ENCODE measurements at regions not wholly inside any gene's neighbourhood (a gene's known extent, or its start where the extent isn't known, plus 50 kb on each side); places are given as distances from the start of the nearest gene placed in this dataset.

DNA sequence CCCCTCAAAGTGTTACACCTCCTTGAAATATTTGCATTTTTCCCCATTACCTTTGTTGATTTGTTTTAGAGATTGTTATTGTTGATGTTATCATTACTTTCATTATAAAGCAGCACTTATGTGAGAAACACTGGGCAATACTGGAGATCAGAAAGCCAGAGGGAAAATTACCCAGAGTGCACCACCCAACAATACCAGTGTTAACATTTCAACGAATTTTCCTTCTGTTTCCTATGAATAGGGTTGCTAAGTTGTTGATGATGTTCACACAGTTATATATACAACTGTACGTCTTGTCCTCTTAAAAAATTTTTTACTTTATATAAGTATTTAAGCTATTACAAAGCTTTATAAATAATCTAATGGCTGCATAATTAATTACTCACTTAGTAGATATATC is 173.6 kb upstream of the UMPS start:
- H3K27ac ChIP-seq (ENCODE audit: insufficient read depth, low read depth, low read length), result no peak overlapping the region
- dilution Hi-C loops (cut with MboI; ENCODE audit: extremely low pct_ligation_motif_present, low sequenced_read_pairs), result no loop called here
- peaks cover 0 to 6% of the 10 kb centered on the region in 2 experiments for H3K27me3 ChIP-seq (ENCODE audit: control insufficient read depth in 2 of 2, insufficient read depth in 2 of 2, low read length in 2 of 2)
- H2AFZ ChIP-seq (ENCODE audit: low read depth, low read length), result no peak overlapping the region
- H3K79me2 ChIP-seq (ENCODE audit: control insufficient read depth, insufficient read depth, low read length), result no peaks in the 10 kb centered on the region
- no peak overlapping the region for H3K4me3 ChIP-seq (replicated peaks in 1 of 3; ENCODE audit: insufficient read depth in 1 of 3, low read depth in 1 of 3, low read length in 3 of 3)
- no TSS peak for BruUV-seq (replicated peaks)
- no peaks in the 10 kb centered on the region for H3K36me3 ChIP-seq (ENCODE audit: control insufficient read depth in 2 of 2, extremely low read depth in 1 of 2, insufficient read depth in 2 of 2, low read length in 2 of 2)
- H3K9me1 ChIP-seq (replicated peaks; ENCODE audit: control insufficient read depth, extremely low read depth, insufficient read depth, low read length), result no peaks in the 10 kb centered on the region
- no peak for TF ChIP-seq MYC (IDR thresholded peaks at IDR 0.05; ENCODE audit: low read depth, low read length)
- TF ChIP-seq POLR2AphosphoS5 (IDR thresholded peaks at IDR 0.05; ENCODE audit: insufficient read depth, low read depth, low read length), result no peak
- TF ChIP-seq POLR2A (IDR thresholded peaks at IDR 0.05; ENCODE audit: low read depth, low read length), result no peak
- intact Hi-C loops (cut with micrococcal nuclease), result loop anchor here (5.0 kb wide), 1 partner anchor 524 kb away; the partner anchor contains the start of gene KALRN
- peaks cover 29% of the 10 kb centered on the region for H3K4me1 ChIP-seq (ENCODE audit: control insufficient read depth, extremely low read depth, insufficient read depth, low read length)
- FAIRE-seq (no peak), DNase-seq (ENCODE audit: low read depth, low spot score) (no peak)
- no peak overlapping the region for H3K9ac ChIP-seq (replicated peaks; ENCODE audit: extremely low read depth, insufficient read depth, low read length)
- ChIA-PET CTCF (interaction anchor here (1.0 to 11.4 kb wide), 4 partner anchors 9 to 130 kb away, joined by 3 to 301 read pairs (median 4); no protein-coding TSS in a partner anchor), POLR2A (no interaction called here)
- no peak overlapping the region for H3K4me2 ChIP-seq (ENCODE audit: insufficient read depth, low read length)
- H4K20me1 ChIP-seq (replicated peaks; ENCODE audit: control insufficient read depth, extremely low read depth, insufficient read depth, low read length), result no peaks in the 10 kb centered on the region
- no peaks in the 10 kb centered on the region for H3K9me3 ChIP-seq (replicated peaks; ENCODE audit: control insufficient read depth, insufficient read depth, low read length)

DNA sequence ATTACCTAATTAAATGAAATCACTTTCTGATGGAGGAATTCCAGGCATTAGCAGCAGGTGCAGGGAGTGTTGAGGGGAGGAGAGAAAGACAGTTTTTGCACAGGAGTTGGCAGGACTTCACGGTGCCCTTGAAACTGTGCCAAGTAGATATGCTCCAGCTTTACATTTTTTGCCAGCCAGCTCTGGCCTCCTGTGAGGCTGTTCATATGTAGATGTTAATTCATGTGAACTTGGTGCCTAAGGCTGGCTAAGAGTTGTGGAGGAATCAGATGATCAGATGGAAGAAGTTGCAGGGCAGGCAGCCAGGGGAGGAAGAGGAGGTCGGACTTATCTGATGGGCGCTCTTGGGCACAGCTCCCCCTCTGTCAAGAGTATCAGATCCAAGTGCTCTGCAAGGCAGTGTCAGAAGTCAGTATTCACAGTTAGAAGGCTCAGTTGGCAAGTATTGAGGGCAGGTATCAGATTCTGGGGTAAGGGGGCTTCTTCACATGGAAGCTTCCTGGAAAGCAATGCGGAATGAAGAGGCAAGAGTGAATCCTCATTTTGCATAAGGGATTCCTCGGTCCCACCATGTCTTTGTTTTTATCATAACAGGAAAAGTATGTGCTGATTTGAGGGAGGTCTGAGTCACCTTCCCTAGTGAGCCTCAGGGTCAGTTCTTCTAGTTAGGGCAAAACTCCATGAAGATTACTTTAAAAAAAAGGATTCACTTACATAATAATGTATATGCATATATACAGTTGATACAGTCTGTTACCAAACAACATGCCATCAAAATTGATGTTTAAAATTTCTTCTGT is 172.6 kb upstream of the UMPS start:
- no peak overlapping the region for H2AFZ ChIP-seq (ENCODE audit: low read depth, low read length)
- no peaks in the 10 kb centered on the region for H3K36me3 ChIP-seq (ENCODE audit: control insufficient read depth in 2 of 2, extremely low read depth in 1 of 2, insufficient read depth in 2 of 2, low read length in 2 of 2)
- no peaks in the 10 kb centered on the region for H3K9me1 ChIP-seq (replicated peaks; ENCODE audit: control insufficient read depth, extremely low read depth, insufficient read depth, low read length)
- peak; percentile 92 for FAIRE-seq
- ChIA-PET POLR2A (no interaction called here), CTCF (interaction anchor here (1.0 to 11.4 kb wide), 8 partner anchors 10 to 478 kb away, joined by 3 to 301 read pairs (median 4); no protein-coding TSS in a partner anchor)
- no peak overlapping the region for H3K4me3 ChIP-seq (replicated peaks in 1 of 3; ENCODE audit: insufficient read depth in 1 of 3, low read depth in 1 of 3, low read length in 3 of 3)
- H3K27ac ChIP-seq (ENCODE audit: insufficient read depth, low read depth, low read length), result no peak overlapping the region
- dilution Hi-C loops (cut with MboI; ENCODE audit: extremely low pct_ligation_motif_present, low sequenced_read_pairs) (no loop called here), intact Hi-C loops (cut with micrococcal nuclease) (loop anchor here (2.0 to 5.0 kb wide), 3 partner anchors 89 to 541 kb away; partner anchors contain the start of gene KALRN)
- peak overlapping the region; percentile 32 for H3K4me2 ChIP-seq (ENCODE audit: insufficient read depth, low read length)
- no peaks in the 10 kb centered on the region for H3K79me2 ChIP-seq (ENCODE audit: control insufficient read depth, insufficient read depth, low read length)
- peaks cover 29% of the 10 kb centered on the region for H3K4me1 ChIP-seq (ENCODE audit: control insufficient read depth, extremely low read depth, insufficient read depth, low read length)
- H3K9ac ChIP-seq (replicated peaks; ENCODE audit: extremely low read depth, insufficient read depth, low read length), result no peak overlapping the region
- H4K20me1 ChIP-seq (replicated peaks; ENCODE audit: control insufficient read depth, extremely low read depth, insufficient read depth, low read length), result no peaks in the 10 kb centered on the region
- DNase-seq (ENCODE audit: low read depth, low spot score), result peak; percentile 78
- TF ChIP-seq FOS (IDR thresholded peaks at IDR 0.05; ENCODE audit: borderline replicate concordance, insufficient read depth, low read length), result peak; percentile 90
- TF ChIP-seq, protein P1, sequence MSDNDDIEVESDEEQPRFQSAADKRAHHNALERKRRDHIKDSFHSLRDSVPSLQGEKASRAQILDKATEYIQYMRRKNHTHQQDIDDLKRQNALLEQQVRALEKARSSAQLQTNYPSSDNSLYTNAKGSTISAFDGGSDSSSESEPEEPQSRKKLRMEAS (IDR thresholded peaks at IDR 0.05; ENCODE audit: insufficient read depth, insufficient read length), result no peak
- TF ChIP-seq JUN (IDR thresholded peaks at IDR 0.05; ENCODE audit: borderline replicate concordance, insufficient read depth, insufficient read length, low read depth), result peak; percentile 40
- TF ChIP-seq GATA2 (IDR thresholded peaks at IDR 0.05; ENCODE audit: insufficient read depth, insufficient read length, low read depth, low read length), result peak; percentile 92
- TF ChIP-seq POLR2AphosphoS5 (IDR thresholded peaks at IDR 0.05; ENCODE audit: insufficient read depth, low read depth, low read length), result no peak
- no peak for TF ChIP-seq MYC (IDR thresholded peaks at IDR 0.05; ENCODE audit: low read depth, low read length)
- no peak for TF ChIP-seq POLR2A (IDR thresholded peaks at IDR 0.05; ENCODE audit: low read depth, low read length)
- TF ChIP-seq EZH2 (IDR thresholded peaks at IDR 0.05; ENCODE audit: borderline replicate concordance, low read depth, low read length, severe bottlenecking), result no peak
- TF ChIP-seq, protein P2, sequence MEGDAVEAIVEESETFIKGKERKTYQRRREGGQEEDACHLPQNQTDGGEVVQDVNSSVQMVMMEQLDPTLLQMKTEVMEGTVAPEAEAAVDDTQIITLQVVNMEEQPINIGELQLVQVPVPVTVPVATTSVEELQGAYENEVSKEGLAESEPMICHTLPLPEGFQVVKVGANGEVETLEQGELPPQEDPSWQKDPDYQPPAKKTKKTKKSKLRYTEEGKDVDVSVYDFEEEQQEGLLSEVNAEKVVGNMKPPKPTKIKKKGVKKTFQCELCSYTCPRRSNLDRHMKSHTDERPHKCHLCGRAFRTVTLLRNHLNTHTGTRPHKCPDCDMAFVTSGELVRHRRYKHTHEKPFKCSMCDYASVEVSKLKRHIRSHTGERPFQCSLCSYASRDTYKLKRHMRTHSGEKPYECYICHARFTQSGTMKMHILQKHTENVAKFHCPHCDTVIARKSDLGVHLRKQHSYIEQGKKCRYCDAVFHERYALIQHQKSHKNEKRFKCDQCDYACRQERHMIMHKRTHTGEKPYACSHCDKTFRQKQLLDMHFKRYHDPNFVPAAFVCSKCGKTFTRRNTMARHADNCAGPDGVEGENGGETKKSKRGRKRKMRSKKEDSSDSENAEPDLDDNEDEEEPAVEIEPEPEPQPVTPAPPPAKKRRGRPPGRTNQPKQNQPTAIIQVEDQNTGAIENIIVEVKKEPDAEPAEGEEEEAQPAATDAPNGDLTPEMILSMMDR (IDR thresholded peaks at IDR 0.05; ENCODE audit: extremely low read depth in 1 of 2, insufficient read depth in 1 of 2, low read depth in 1 of 2, low read length in 2 of 2), result no peak
- peaks cover 0 to 10% of the 10 kb centered on the region in 2 experiments for H3K27me3 ChIP-seq (ENCODE audit: control insufficient read depth in 2 of 2, insufficient read depth in 2 of 2, low read length in 2 of 2)
- H3K9me3 ChIP-seq (replicated peaks; ENCODE audit: control insufficient read depth, insufficient read depth, low read length), result no peaks in the 10 kb centered on the region
- no TSS peak for BruUV-seq (replicated peaks)
